ENCODE measurements at regions not wholly inside any gene's neighbourhood (a gene's known extent, or its start where the extent isn't known, plus 50 kb on each side); places are given as distances from the start of the nearest gene placed in this dataset.
"Not testable (repeated sequence)": the region's sequence is repeated elsewhere in the genome, so short reads cannot be mapped to it uniquely, and the experiment has no call there.

DNA sequence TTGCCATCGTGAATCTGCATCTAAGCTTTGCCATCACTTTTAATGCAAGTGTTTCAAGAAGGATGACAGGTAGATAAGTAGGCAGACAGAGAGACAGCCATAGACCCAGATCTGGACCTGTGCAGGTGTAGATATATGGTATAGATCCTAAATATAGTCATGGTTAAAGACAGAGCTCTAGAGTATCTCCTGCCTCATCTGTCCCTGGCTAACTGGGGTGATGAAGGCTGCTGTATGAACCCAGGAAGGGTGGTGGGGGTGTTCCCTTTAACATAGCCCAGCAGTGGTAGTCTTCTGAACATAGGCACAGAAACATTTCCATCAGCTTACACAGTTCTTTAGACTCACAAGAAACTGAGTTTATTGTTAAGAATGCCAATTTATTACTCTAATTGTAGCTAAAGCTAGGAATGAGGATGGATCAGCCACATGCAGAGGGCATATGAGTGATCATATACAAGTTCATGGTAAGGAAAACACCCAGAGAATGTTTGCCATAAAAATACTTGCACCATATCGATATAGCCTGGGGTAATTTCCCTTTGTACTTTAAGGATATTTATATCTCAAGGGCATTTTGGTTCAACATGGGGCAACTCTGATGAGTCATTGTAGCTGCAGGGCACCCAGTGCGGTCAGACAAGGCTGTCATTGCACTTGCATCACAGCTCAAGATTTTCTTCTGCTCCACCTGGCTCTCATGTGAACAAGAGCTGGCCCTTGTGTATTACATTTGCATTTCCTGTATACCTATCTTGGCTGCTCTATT lies 587.2 kb downstream of the EPM2A start:
- TF ChIP-seq, protein P1, sequence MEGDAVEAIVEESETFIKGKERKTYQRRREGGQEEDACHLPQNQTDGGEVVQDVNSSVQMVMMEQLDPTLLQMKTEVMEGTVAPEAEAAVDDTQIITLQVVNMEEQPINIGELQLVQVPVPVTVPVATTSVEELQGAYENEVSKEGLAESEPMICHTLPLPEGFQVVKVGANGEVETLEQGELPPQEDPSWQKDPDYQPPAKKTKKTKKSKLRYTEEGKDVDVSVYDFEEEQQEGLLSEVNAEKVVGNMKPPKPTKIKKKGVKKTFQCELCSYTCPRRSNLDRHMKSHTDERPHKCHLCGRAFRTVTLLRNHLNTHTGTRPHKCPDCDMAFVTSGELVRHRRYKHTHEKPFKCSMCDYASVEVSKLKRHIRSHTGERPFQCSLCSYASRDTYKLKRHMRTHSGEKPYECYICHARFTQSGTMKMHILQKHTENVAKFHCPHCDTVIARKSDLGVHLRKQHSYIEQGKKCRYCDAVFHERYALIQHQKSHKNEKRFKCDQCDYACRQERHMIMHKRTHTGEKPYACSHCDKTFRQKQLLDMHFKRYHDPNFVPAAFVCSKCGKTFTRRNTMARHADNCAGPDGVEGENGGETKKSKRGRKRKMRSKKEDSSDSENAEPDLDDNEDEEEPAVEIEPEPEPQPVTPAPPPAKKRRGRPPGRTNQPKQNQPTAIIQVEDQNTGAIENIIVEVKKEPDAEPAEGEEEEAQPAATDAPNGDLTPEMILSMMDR (conservative IDR thresholded peaks at IDR 0.05): no peak
- H3K27ac ChIP-seq: no peak overlapping the region

DNA sequence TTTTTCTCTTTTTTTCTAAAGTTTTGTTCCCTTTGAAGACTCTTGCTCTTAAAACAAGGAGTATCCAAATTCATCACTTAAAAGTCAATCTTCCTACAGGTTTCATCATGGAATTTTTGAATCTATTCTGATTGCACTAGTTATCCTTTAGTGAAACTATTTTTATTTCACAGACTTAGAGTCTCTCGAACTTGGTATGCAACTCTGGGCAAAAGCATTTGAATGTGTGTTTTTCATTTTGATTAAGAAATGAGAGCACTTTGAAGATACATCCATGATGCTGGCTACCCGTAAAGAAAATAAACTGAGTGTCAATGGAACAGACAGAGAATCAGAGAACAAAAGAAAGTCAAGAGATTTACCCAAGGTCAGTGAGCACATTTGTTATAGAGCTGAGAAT lies 586.5 kb downstream of the EPM2A start:
- H3K27ac ChIP-seq: no peak overlapping the region
- TF ChIP-seq, protein P1 (conservative IDR thresholded peaks at IDR 0.05): no peak

DNA sequence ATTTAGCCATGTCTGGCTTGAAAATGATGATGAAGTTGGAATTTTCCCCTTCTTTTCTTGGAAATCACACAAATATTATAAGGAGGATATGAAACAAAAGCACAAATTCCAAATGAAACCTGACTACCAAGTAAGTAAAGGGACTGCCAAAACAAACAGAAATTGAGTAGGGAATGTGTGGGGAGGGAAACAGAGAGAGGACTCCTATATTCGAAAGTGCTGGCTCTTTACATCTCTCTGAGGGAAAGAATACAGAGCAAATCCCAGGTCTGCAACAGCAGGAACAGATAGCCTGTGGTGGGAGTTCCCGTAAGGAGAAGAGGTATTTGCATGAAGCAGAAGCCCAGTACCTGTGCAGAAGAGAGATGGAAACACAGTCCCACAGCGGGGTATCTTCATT lies 583.7 kb downstream of the EPM2A start:
- TF ChIP-seq, protein P1 (conservative IDR thresholded peaks at IDR 0.05): no peak
- H3K27ac ChIP-seq: peak overlapping the region; percentile 36

DNA sequence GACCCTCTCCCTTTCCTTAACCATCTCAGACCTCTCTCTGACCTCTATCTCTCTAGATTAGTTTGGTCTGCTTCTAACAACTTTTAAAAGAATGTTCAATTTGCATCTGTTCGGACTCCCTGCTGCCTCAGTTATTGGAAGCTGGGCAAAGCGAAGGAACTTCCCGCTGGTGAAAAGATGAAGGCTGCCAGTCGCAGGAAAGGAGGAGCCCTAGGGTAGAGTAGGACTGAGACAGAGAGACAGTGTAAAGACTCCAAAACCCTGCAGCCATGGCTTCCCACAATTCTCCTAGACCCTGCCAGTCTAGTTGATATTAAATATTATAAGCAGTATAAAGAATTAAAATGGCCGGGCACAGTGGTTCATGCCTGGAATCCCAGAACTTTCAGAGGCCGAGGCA lies 581.8 kb downstream of the EPM2A start:
- TF ChIP-seq, protein P1 (conservative IDR thresholded peaks at IDR 0.05): no peak
- no peak overlapping the region for H3K27ac ChIP-seq

DNA sequence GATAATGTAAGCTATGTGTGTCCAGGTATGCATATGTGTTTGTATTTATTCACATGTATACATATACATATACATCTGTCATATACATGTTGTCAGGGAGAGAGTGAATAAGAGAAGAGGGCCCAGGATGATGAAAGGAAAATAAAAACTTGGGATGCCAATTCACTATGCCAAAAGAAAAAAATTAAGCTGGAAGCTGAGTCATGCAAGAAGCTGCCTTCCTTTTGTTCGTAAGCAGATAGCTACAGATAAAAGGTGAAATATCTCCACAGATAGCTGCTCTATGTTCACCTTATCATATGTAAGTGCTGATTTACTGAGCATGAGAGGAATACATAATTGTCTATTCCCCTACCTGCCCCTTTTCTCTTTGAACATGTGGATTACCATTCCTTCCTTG lies 579.9 kb downstream of the EPM2A start:
- H3K27ac ChIP-seq: no peak overlapping the region

DNA sequence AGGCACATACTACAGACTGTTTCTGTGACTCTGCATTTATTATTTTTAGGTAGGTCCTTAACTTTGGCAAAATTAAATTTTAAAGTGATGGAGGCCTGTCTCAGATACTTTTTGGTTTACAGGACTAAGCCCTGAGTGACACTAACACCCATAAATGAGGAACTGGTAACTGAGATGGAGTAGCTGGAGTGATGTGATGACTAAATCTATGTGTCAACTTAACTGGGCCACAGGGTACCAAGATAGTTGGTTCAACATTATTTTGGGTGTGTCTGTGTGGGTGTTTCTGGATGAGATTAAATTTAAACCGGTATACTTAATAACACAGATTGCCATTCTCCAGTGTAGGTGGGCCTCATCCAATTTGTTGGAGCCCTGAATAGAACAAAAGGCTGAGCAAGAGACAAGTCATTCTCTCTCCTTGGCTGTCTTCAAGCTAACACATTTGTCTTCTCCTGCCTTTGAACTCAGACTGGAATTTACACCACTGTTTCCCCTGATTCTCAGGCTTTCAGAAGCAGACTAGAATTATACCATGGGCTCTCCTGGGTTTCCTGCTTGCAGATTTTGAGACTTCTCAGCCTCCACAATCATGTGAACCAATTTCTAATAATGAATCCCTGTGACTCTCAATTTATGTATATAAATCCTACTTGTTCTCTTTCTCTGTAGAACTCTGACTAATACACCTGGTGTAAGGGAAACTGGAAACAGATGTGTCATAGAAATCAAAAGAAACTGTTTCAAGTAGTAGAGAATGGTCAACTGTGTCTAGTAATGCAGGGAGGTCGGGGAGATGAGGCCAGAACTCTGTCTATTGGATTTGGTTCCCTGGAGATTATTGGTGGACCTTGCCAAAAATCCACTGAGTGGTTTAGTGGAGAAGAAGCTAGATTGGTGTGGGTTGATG lies 579.2 kb downstream of the EPM2A start:
- TF ChIP-seq, protein P1 (conservative IDR thresholded peaks at IDR 0.05): no peak
- no peak overlapping the region for H3K27ac ChIP-seq

More for the DNA sequence above, 579.9 kb downstream of the EPM2A start:
- TF ChIP-seq, protein P1 (conservative IDR thresholded peaks at IDR 0.05): no peak

DNA sequence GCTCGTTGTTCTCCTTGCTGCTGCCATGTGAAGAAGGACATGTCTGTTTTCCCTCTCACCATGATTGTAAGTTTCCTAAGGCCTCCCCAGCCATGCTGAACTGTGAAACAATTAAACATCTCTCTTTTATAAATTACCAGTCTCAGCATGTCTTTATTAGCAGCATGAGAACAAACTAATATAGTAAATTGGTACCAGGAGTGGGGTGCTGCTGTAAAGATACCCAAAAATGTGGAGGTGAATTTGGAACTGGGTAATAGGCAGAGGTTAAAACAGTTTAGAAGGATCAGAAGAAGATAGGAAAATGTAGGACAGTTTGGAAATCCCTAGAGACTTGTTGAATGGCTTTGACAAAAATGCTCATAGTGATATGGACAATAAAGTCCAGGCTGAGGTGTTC lies 576.7 kb downstream of the EPM2A start:
- H3K27ac ChIP-seq: not testable (repeated sequence)

All from VCaP (cell line).